Mesenchymal stem cell (in vitro differentiated cells and primary cell): ENCODE measurements at regions not wholly inside any gene's neighbourhood (a gene's known extent, or its start where the extent isn't known, plus 50 kb on each side); places are given as distances from the start of the nearest gene placed in this dataset.
A peak's percentile ranks its signal among the peaks of the same experiment; 100 is the strongest.

Source experiments
- DNase-seq: peaks from one replicate; pipeline ENCODE4 v3.0.0-alpha.2; 2013
- H2AFZ ChIP-seq: one replicate; pipeline ENCODE4 v1.6.1; 2013; ENCODE audit warnings: low read depth, mild to moderate bottlenecking, control low read depth, inconsistent platforms, low read length, moderate library complexity
- H2AK5ac ChIP-seq: 2 replicates; pipeline ENCODE4 v1.6.1; 2013; ENCODE audit warnings: low read length, moderate library complexity, mild to moderate bottlenecking, inconsistent platforms; ENCODE audit not compliant: severe bottlenecking
- H2BK120ac ChIP-seq: one replicate; pipeline ENCODE4 v1.6.1; 2013; ENCODE audit warnings: low read depth, mild to moderate bottlenecking, inconsistent platforms, low read length, moderate library complexity
- H2BK12ac ChIP-seq, 2 experiments: one replicate each; pipeline ENCODE4 v1.6.1; 2013; ENCODE audit warnings: inconsistent platforms in 2 of 2, low read length in 2 of 2, mild to moderate bottlenecking in 2 of 2, moderate library complexity in 2 of 2, control low read depth in 1 of 2
- H2BK15ac ChIP-seq: one replicate; pipeline ENCODE4 v1.6.1; 2013; ENCODE audit warnings: mild to moderate bottlenecking, low read depth, inconsistent platforms; ENCODE audit not compliant: poor library complexity, severe bottlenecking
- H2BK5ac ChIP-seq: 2 replicates; pipeline ENCODE4 v1.6.1; 2013; ENCODE audit warnings: low read depth, mild to moderate bottlenecking, low read length, control low read depth, inconsistent platforms; ENCODE audit not compliant: poor library complexity, severe bottlenecking
- H3K14ac ChIP-seq, 2 experiments: one replicate each; pipeline ENCODE4 v1.6.1; 2013; ENCODE audit warnings: inconsistent platforms in 2 of 2, low read length in 2 of 2, control low read depth in 1 of 2, mild to moderate bottlenecking in 1 of 2, moderate library complexity in 1 of 2
- H3K18ac ChIP-seq, 2 experiments: one replicate each; pipeline ENCODE4 v1.6.1; 2013; ENCODE audit warnings: inconsistent platforms in 2 of 2, low read length in 2 of 2, control low read depth in 1 of 2, low read depth in 1 of 2, mild to moderate bottlenecking in 1 of 2
- H3K23ac ChIP-seq, 2 experiments: one replicate each; pipeline ENCODE4 v1.6.1; 2013; ENCODE audit warnings: inconsistent platforms in 2 of 2, low read length in 2 of 2, mild to moderate bottlenecking in 2 of 2, moderate library complexity in 2 of 2, control low read depth in 1 of 2
- H3K27ac ChIP-seq: 2 replicates; pipeline ENCODE4 v1.5.1; 2013; ENCODE audit warnings: mild to moderate bottlenecking, moderate library complexity, low read length, control low read depth, inconsistent platforms; ENCODE audit not compliant: poor library complexity, severe bottlenecking
- H3K27me3 ChIP-seq, 2 experiments: 2 replicates each; pipeline versions ENCODE4 v1.6.1 to v1.7.0; 2013; ENCODE audit warnings: low read length in 2 of 2, mild to moderate bottlenecking in 2 of 2, moderate library complexity in 2 of 2, control low read depth in 1 of 2, inconsistent platforms in 1 of 2; ENCODE audit not compliant: control insufficient read depth in 1 of 2, insufficient read depth in 1 of 2
- H3K36me3 ChIP-seq, 2 experiments: 2 replicates each; pipeline versions ENCODE4 v1.6.1 to v1.7.0; 2013; ENCODE audit warnings: low read length in 2 of 2, control low read depth in 1 of 2, inconsistent platforms in 1 of 2, low read depth in 1 of 2, mild to moderate bottlenecking in 1 of 2; ENCODE audit not compliant: insufficient read depth in 2 of 2, control insufficient read depth in 1 of 2
- H3K4ac ChIP-seq, 2 experiments: one replicate each; pipeline ENCODE4 v1.6.1; 2013; ENCODE audit warnings: inconsistent platforms in 2 of 2, low read length in 2 of 2, mild to moderate bottlenecking in 2 of 2, moderate library complexity in 2 of 2, control low read depth in 1 of 2, low read depth in 1 of 2
- H3K4me1 ChIP-seq: 2 replicates; pipeline ENCODE4 v1.6.1; 2013; ENCODE audit warnings: low read depth, low read length, control low read depth; ENCODE audit not compliant: control insufficient read depth, insufficient read depth
- H3K4me2 ChIP-seq: 2 replicates; pipeline ENCODE4 v1.6.1; 2013; ENCODE audit warnings: low read length, mild to moderate bottlenecking, inconsistent platforms; ENCODE audit not compliant: poor library complexity, severe bottlenecking
- H3K4me3 ChIP-seq, 2 experiments: 2 replicates each; pipeline versions ENCODE4 v1.5.1 to v1.7.0; 2013; ENCODE audit warnings: low read length in 2 of 2, mild to moderate bottlenecking in 2 of 2, control low read depth in 1 of 2, low read depth in 1 of 2; ENCODE audit not compliant: insufficient read depth in 1 of 2
- H3K79me1 ChIP-seq: replicated peaks from 2 replicates; pipeline ENCODE4 v1.6.1; 2013; ENCODE audit warnings: mild to moderate bottlenecking, control low read depth, low read length, inconsistent platforms; ENCODE audit not compliant: poor library complexity, severe bottlenecking
- H3K9ac ChIP-seq: 2 replicates; pipeline ENCODE4 v1.7.0; 2013; ENCODE audit warnings: mild to moderate bottlenecking, low read length, moderate library complexity
- H3K9me3 ChIP-seq: 2 replicates; pipeline ENCODE4 v1.7.0; 2013; ENCODE audit warnings: mild to moderate bottlenecking, low read length; ENCODE audit not compliant: control insufficient read depth
- H4K8ac ChIP-seq: one replicate; pipeline ENCODE4 v1.6.1; 2013; ENCODE audit warnings: inconsistent platforms, mild to moderate bottlenecking, low read length, moderate library complexity
- H4K91ac ChIP-seq: one replicate; pipeline ENCODE4 v1.6.1; 2013; ENCODE audit warnings: mild to moderate bottlenecking, low read length, inconsistent platforms
- WGBS: methylation state at CpG from one replicate; pipeline ENCODE4 v1.1.7; 2013; ENCODE audit warnings: mixed read lengths; 5-methylcytosine and 5-hydroxymethylcytosine counted together

- Histone ChIP-seq H3K36me3 (no peaks in the 10 kb centered on the region), H2BK12ac (peak overlapping the region; percentile 4 to 99), H3K18ac (peak overlapping the region; percentile 1 to 97), H3K79me1 (no peaks in the 10 kb centered on the region), H2BK5ac (no peak overlapping the region), H2AK5ac (peak overlapping the region; percentile 7), H2AFZ (peak overlapping the region; percentile 34), H3K23ac (no peak overlapping the region), H3K9me3 (no peaks in the 10 kb centered on the region), H3K27ac (peak overlapping the region; percentile 35), H2BK15ac (no peak overlapping the region), H3K4me1 (peaks cover 24% of the 10 kb centered on the region), H3K9ac (peak overlapping the region; percentile 31), H3K4ac (peak overlapping the region in 1 of 2 experiments; percentile 88), H3K27me3 (peaks cover 0 to 3% of the 10 kb centered on the region in 2 experiments), H4K91ac (peak overlapping the region; percentile 65), H3K4me3 (no peak overlapping the region), H3K14ac (peak overlapping the region in 1 of 2 experiments; percentile 88), H2BK120ac (no peak overlapping the region), H4K8ac (peak overlapping the region; percentile 30), H3K4me2 (no peak overlapping the region)
- WGBS = 36% methylated on average over 1 of the region's 4 CpGs
- DNase-seq = no peak
Observed at GRCh38 chr3:72339670-72340030, 508.6 kb downstream of the SHQ1 start.

DNA sequence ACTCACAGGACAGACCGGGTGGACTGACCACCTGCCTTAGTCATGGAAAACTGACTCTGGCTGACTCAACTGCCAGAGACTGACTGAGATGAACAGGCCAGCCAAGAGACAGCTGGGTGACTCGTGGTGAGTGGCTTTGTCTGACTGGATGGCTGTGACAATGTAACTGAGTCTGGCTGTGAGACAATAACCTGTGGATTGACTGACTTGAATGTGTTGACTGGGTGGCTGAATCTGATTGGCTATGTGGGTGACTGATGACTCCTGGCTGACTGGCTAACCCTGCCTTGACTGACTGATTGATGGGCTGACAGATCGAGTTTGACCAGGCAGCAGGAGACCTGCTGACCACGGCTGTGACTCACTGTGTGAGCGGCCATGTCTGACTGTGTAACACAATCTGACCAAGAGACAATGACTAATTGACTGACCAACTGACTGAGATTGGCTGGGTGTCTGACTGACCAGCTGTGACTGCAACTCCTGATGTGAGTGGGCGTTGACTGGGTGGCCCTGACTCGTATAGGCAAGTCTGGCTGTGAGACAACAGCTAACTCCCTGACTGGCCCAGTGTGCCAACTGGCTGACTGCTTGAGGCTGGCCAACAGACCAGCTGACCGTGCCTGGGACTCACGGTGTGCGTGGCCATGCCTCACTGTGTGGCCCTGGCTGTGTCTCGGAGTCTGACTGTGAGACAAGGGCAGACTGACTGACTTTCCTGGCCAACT is 509.1 kb downstream of the SHQ1 start:
- DNase-seq = peak; percentile 98
- Histone ChIP-seq H3K9me3 (no peaks in the 10 kb centered on the region), H2BK12ac (peak overlapping the region; percentile 12 to 99), H3K36me3 (no peaks in the 10 kb centered on the region), H3K4ac (peak overlapping the region in 1 of 2 experiments; percentile 88), H3K79me1 (no peaks in the 10 kb centered on the region), H2BK120ac (no peak overlapping the region), H4K91ac (peak overlapping the region; percentile 65), H2BK15ac (no peak overlapping the region), H3K4me3 (no peak overlapping the region), H4K8ac (peak overlapping the region; percentile 30), H2BK5ac (no peak overlapping the region), H3K27me3 (peaks cover 0 to 3% of the 10 kb centered on the region in 2 experiments), H3K9ac (peak overlapping the region; percentile 31), H3K23ac (no peak overlapping the region), H3K4me1 (peaks cover 24% of the 10 kb centered on the region), H3K18ac (peak overlapping the region; percentile 5 to 97), H3K27ac (peak overlapping the region; percentile 35), H2AFZ (peak overlapping the region; percentile 34), H3K4me2 (no peak overlapping the region), H3K14ac (peak overlapping the region in 1 of 2 experiments; percentile 88), H2AK5ac (peak overlapping the region; percentile 15)
- WGBS = 55% methylated on average over 11 of the region's 11 CpGs

GRCh38 chr3:72338082-72338941 is 509.9 kb downstream of the SHQ1 start:
- Histone ChIP-seq H2BK15ac (no peak overlapping the region), H3K9ac (no peak overlapping the region), H2BK120ac (no peak overlapping the region), H3K14ac (peak overlapping the region in 1 of 2 experiments; percentile 77), H3K18ac (peak overlapping the region; percentile 5 to 97), H2BK12ac (peak overlapping the region; percentile 12 to 99), H3K4ac (peak overlapping the region in 1 of 2 experiments; percentile 9), H3K27me3 (peaks cover 0 to 3% of the 10 kb centered on the region in 2 experiments), H4K91ac (no peak overlapping the region), H3K9me3 (no peaks in the 10 kb centered on the region), H2AK5ac (peak overlapping the region; percentile 15), H3K4me1 (peaks cover 24% of the 10 kb centered on the region), H3K27ac (peak overlapping the region; percentile 27), H3K36me3 (no peaks in the 10 kb centered on the region), H3K4me2 (no peak overlapping the region), H2AFZ (no peak overlapping the region), H3K79me1 (no peaks in the 10 kb centered on the region), H3K23ac (no peak overlapping the region), H4K8ac (no peak overlapping the region), H3K4me3 (no peak overlapping the region), H2BK5ac (no peak overlapping the region)
- peak; percentile 50 for DNase-seq
- 90% methylated on average over 8 of the region's 8 CpGs for WGBS

- Histone ChIP-seq H3K4ac (peak overlapping the region in 1 of 2 experiments; percentile 29), H2BK5ac (no peak overlapping the region), H3K4me2 (no peak overlapping the region), H3K9me3 (no peaks in the 10 kb centered on the region), H2AFZ (peak overlapping the region; percentile 58), H2BK120ac (no peak overlapping the region), H3K23ac (peak overlapping the region in 1 of 2 experiments; percentile 5), H3K4me1 (peaks cover 24% of the 10 kb centered on the region), H2BK12ac (peak overlapping the region in 1 of 2 experiments; percentile 12), H3K9ac (no peak overlapping the region), H2AK5ac (no peak overlapping the region), H3K27ac (no peak overlapping the region), H3K14ac (peak overlapping the region in 1 of 2 experiments; percentile 90), H3K79me1 (no peaks in the 10 kb centered on the region), H3K18ac (peak overlapping the region; percentile 27 to 89), H4K8ac (no peak overlapping the region), H3K36me3 (no peaks in the 10 kb centered on the region), H2BK15ac (no peak overlapping the region), H3K4me3 (no peak overlapping the region), H3K27me3 (peaks cover 0 to 3% of the 10 kb centered on the region in 2 experiments), H4K91ac (peak overlapping the region; percentile 0)
- DNase-seq = no peak
- 85% methylated on average over 3 of the region's 5 CpGs for WGBS
Observed at GRCh38 chr3:72337480-72337855, 510.8 kb downstream of the SHQ1 start.
